Liver (tissue), 8 donors: ENCODE measurements at regions not wholly inside any gene's neighbourhood (a gene's known extent, or its start where the extent isn't known, plus 50 kb on each side); places are given as distances from the start of the nearest gene placed in this dataset.

Source experiments
- DNase-seq: peaks from one replicate; pipeline ENCODE4 v3.0.0-alpha.2; 2017; ENCODE audit warnings: low spot score
- H3K27ac ChIP-seq, 2 donors: one replicate each; pipeline ENCODE4 v1.7.0; 2013; ENCODE audit warnings: inconsistent platforms in 2 of 2, low read length in 2 of 2, control low read depth in 1 of 2, low read depth in 1 of 2, mild to moderate bottlenecking in 1 of 2
- H3K27me3 ChIP-seq, 4 donors: one replicate each; pipeline versions ENCODE4 v1.6.1 to v1.7.0; 2013; ENCODE audit warnings: low read length in 3 of 4, inconsistent platforms in 1 of 4, mild to moderate bottlenecking in 1 of 4, moderate library complexity in 1 of 4; ENCODE audit not compliant: control insufficient read depth in 4 of 4, insufficient read depth in 4 of 4
- H3K36me3 ChIP-seq, 4 donors: one replicate each; pipeline versions ENCODE4 v1.6.1 to v1.7.0; 2013; ENCODE audit warnings: low read length in 3 of 4, mild to moderate bottlenecking in 3 of 4, low read depth in 1 of 4, moderate library complexity in 1 of 4; ENCODE audit not compliant: control insufficient read depth in 4 of 4, insufficient read depth in 3 of 4
- H3K4me1 ChIP-seq, 4 donors: one replicate each; pipeline versions ENCODE4 v1.6.1 to v1.7.0; 2013; ENCODE audit warnings: low read length in 3 of 4, mild to moderate bottlenecking in 3 of 4, moderate library complexity in 1 of 4; ENCODE audit not compliant: control insufficient read depth in 4 of 4, insufficient read depth in 4 of 4
- H3K4me3 ChIP-seq, 3 donors: one replicate each; pipeline versions ENCODE4 v1.6.1 to v1.7.0; 2013; ENCODE audit warnings: low read length in 3 of 3, control low read depth in 1 of 3, low read depth in 1 of 3, mild to moderate bottlenecking in 1 of 3
- H3K9ac ChIP-seq, 2 donors: one replicate each; pipeline ENCODE4 v1.7.0; 2013; ENCODE audit warnings: low read length in 2 of 2, mild to moderate bottlenecking in 2 of 2, moderate library complexity in 2 of 2, control low read depth in 1 of 2, low read depth in 1 of 2
- H3K9me3 ChIP-seq, 4 donors: one replicate each; pipeline versions ENCODE4 v1.6.1 to v1.7.0; 2013; ENCODE audit warnings: low read length in 3 of 4; ENCODE audit not compliant: control insufficient read depth in 4 of 4
- EGR1 ChIP-seq, 2 donors: IDR thresholded peaks; 2 replicates each; pipeline ENCODE4 v1.6.1; 2016 to 2018; ENCODE audit warnings: antibody characterized with exemption in 2 of 2, low read depth in 2 of 2
- FOXA1 ChIP-seq: IDR thresholded peaks from 2 replicates; pipeline ENCODE4 v1.6.1; 2016; ENCODE audit warnings: antibody characterized with exemption
- FOXA2 ChIP-seq: IDR thresholded peaks from 2 replicates; pipeline ENCODE4 v1.6.1; 2016; ENCODE audit warnings: antibody characterized with exemption
- GABPA ChIP-seq, 2 donors: IDR thresholded peaks in 1 of 2; conservative IDR thresholded peaks in 1 of 2; 2 replicates each; pipeline ENCODE4 v1.6.1; 2016; ENCODE audit warnings: antibody characterized with exemption in 2 of 2, mild to moderate bottlenecking in 1 of 2, moderate library complexity in 1 of 2
- HNF4A ChIP-seq, 2 donors: conservative IDR thresholded peaks; 2 replicates each; pipeline ENCODE4 v1.6.1; 2016; ENCODE audit warnings: antibody characterized with exemption in 2 of 2, mild to moderate bottlenecking in 2 of 2
- HNF4G ChIP-seq: IDR thresholded peaks from 2 replicates; pipeline ENCODE4 v1.6.1; 2016; ENCODE audit warnings: antibody characterized with exemption
- JUND ChIP-seq, 2 donors: IDR thresholded peaks; 2 replicates each; pipeline ENCODE4 v1.6.1; 2016; ENCODE audit warnings: antibody characterized with exemption in 2 of 2
- NR2F2 ChIP-seq: IDR thresholded peaks from 2 replicates; pipeline ENCODE4 v1.6.1; 2016; ENCODE audit warnings: antibody characterized with exemption
- RAD21 ChIP-seq, 2 donors: IDR thresholded peaks; 2 replicates each; pipeline ENCODE4 v1.6.1; 2016; ENCODE audit warnings: antibody characterized with exemption in 2 of 2, mild to moderate bottlenecking in 2 of 2
- RXRA ChIP-seq, 2 donors: IDR thresholded peaks; 2 replicates each; pipeline ENCODE4 v1.6.1; 2017 to 2018; ENCODE audit warnings: antibody characterized with exemption in 2 of 2, mild to moderate bottlenecking in 1 of 2
- SP1 ChIP-seq: IDR thresholded peaks from 2 replicates; pipeline ENCODE4 v1.6.1; 2018; ENCODE audit warnings: antibody characterized with exemption, mild to moderate bottlenecking
- TAF1 ChIP-seq: conservative IDR thresholded peaks from 2 replicates; pipeline ENCODE4 v1.6.1; 2016; ENCODE audit warnings: antibody characterized with exemption, mild to moderate bottlenecking
- YY1 ChIP-seq: IDR thresholded peaks from 2 replicates; pipeline ENCODE4 v1.6.1; 2016; ENCODE audit warnings: antibody characterized with exemption, mild to moderate bottlenecking
- WGBS: extraction: QIAGEN DNeasy Blood & Tissue Kit; methylation state at CpG from one replicate; pipeline ENCODE4 v1.1.7; 2013; 5-methylcytosine and 5-hydroxymethylcytosine counted together
- TF ChIP-seq, protein P1 (sequence below): IDR thresholded peaks from 2 replicates; pipeline ENCODE4 v1.6.1; 2016; ENCODE audit warnings: antibody characterized with exemption, mild to moderate bottlenecking
- TF ChIP-seq, protein P2 (sequence below): IDR thresholded peaks from 2 replicates; pipeline ENCODE4 v1.6.1; 2016; ENCODE audit warnings: antibody characterized with exemption
- TF ChIP-seq, protein P3 (sequence below): IDR thresholded peaks from 2 replicates; pipeline ENCODE4 v1.6.1; 2016; ENCODE audit warnings: antibody characterized with exemption
- TF ChIP-seq, protein P4 (sequence below): IDR thresholded peaks from 2 replicates; pipeline ENCODE4 v1.6.1; 2016; ENCODE audit warnings: antibody characterized with exemption
- TF ChIP-seq, protein P5 (sequence below): fragments of 150-350 bp; IDR thresholded peaks from 2 replicates; pipeline ENCODE4 v1.5.1; 2017; ENCODE audit warnings: improper control_type of control experiment, low read depth, low read length; ENCODE audit not compliant: missing input control
- donor health status: healthy.
- donor health status: healthy.
- donor health status: healthy.
- donor health status: healthy.
- donor health status: healthy.

DNA sequence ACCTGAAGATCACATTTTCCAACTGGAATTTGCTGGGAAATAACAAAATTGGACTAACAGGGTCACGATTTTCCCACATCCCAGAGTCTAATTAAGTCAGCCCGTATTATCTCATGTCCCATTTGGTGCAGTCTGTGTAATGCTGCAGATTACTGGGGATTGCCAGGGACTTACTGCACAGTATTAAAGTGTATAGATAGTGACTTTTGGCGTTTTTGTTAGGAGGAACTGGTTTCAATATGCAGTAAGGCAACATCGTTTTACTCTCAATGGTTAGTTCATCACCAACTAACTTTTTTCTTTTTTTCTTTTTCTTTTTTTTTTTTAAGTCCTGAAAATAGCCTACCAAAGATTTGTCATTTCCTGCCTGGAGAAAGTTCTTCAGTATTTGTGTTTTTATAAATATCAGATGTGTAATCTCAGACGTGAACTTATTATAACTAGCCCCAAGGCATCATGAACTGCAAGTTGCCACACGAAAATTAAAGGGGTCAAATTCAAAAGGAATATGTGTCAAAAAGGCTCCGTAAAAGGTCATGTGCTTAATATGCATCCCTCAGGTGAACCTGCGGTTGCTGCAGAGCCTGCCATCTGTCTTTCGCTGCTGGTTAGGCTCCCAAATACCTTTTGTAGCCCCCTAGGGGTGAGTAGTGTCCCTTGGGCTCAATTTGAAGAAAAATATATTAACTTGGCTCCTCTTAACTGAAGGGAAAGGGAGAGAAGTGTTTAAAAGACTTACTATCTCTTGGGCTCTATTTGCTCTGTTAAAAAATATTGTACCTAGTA lies 176.7 kb upstream of the ADAMTSL1 start:
- no peak for DNase-seq
- no peaks in the 10 kb centered on the region for H3K4me1 ChIP-seq
- H3K27ac ChIP-seq, result no peak overlapping the region
- 55% methylated on average over 9 of the region's 9 CpGs for WGBS
- TF ChIP-seq EGR1 (IDR thresholded peaks at IDR 0.05; ENCODE audit: low read depth in 2 of 2), result no peak
- TF ChIP-seq YY1, result no peak
- no peak for TF ChIP-seq HNF4G
- TF ChIP-seq JUND (IDR thresholded peaks at IDR 0.05), result no peak
- TF ChIP-seq, protein P1, sequence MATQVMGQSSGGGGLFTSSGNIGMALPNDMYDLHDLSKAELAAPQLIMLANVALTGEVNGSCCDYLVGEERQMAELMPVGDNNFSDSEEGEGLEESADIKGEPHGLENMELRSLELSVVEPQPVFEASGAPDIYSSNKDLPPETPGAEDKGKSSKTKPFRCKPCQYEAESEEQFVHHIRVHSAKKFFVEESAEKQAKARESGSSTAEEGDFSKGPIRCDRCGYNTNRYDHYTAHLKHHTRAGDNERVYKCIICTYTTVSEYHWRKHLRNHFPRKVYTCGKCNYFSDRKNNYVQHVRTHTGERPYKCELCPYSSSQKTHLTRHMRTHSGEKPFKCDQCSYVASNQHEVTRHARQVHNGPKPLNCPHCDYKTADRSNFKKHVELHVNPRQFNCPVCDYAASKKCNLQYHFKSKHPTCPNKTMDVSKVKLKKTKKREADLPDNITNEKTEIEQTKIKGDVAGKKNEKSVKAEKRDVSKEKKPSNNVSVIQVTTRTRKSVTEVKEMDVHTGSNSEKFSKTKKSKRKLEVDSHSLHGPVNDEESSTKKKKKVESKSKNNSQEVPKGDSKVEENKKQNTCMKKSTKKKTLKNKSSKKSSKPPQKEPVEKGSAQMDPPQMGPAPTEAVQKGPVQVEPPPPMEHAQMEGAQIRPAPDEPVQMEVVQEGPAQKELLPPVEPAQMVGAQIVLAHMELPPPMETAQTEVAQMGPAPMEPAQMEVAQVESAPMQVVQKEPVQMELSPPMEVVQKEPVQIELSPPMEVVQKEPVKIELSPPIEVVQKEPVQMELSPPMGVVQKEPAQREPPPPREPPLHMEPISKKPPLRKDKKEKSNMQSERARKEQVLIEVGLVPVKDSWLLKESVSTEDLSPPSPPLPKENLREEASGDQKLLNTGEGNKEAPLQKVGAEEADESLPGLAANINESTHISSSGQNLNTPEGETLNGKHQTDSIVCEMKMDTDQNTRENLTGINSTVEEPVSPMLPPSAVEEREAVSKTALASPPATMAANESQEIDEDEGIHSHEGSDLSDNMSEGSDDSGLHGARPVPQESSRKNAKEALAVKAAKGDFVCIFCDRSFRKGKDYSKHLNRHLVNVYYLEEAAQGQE, result no peak
- no peak for TF ChIP-seq FOXA1
- TF ChIP-seq NR2F2, result no peak
- TF ChIP-seq, protein P2, sequence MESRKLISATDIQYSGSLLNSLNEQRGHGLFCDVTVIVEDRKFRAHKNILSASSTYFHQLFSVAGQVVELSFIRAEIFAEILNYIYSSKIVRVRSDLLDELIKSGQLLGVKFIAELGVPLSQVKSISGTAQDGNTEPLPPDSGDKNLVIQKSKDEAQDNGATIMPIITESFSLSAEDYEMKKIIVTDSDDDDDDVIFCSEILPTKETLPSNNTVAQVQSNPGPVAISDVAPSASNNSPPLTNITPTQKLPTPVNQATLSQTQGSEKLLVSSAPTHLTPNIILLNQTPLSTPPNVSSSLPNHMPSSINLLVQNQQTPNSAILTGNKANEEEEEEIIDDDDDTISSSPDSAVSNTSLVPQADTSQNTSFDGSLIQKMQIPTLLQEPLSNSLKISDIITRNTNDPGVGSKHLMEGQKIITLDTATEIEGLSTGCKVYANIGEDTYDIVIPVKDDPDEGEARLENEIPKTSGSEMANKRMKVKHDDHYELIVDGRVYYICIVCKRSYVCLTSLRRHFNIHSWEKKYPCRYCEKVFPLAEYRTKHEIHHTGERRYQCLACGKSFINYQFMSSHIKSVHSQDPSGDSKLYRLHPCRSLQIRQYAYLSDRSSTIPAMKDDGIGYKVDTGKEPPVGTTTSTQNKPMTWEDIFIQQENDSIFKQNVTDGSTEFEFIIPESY, result no peak
- TF ChIP-seq, protein P3, sequence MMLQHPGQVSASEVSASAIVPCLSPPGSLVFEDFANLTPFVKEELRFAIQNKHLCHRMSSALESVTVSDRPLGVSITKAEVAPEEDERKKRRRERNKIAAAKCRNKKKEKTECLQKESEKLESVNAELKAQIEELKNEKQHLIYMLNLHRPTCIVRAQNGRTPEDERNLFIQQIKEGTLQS, result no peak
- no peak for TF ChIP-seq FOXA2
- no peak for TF ChIP-seq GABPA (IDR thresholded peaks at IDR 0.05 in 1 of 2, conservative IDR thresholded peaks at IDR 0.05 in 1 of 2)
- TF ChIP-seq, protein P4, sequence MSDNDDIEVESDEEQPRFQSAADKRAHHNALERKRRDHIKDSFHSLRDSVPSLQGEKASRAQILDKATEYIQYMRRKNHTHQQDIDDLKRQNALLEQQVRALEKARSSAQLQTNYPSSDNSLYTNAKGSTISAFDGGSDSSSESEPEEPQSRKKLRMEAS, result no peak
- TF ChIP-seq SP1, result no peak
- TF ChIP-seq, protein P5, sequence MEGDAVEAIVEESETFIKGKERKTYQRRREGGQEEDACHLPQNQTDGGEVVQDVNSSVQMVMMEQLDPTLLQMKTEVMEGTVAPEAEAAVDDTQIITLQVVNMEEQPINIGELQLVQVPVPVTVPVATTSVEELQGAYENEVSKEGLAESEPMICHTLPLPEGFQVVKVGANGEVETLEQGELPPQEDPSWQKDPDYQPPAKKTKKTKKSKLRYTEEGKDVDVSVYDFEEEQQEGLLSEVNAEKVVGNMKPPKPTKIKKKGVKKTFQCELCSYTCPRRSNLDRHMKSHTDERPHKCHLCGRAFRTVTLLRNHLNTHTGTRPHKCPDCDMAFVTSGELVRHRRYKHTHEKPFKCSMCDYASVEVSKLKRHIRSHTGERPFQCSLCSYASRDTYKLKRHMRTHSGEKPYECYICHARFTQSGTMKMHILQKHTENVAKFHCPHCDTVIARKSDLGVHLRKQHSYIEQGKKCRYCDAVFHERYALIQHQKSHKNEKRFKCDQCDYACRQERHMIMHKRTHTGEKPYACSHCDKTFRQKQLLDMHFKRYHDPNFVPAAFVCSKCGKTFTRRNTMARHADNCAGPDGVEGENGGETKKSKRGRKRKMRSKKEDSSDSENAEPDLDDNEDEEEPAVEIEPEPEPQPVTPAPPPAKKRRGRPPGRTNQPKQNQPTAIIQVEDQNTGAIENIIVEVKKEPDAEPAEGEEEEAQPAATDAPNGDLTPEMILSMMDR, result no peak
- no peak for TF ChIP-seq HNF4A (conservative IDR thresholded peaks at IDR 0.05)
- TF ChIP-seq TAF1, result no peak
- TF ChIP-seq RAD21 (IDR thresholded peaks at IDR 0.05), result no peak
- TF ChIP-seq RXRA (IDR thresholded peaks at IDR 0.05), result no peak
- H3K4me3 ChIP-seq, result no peak overlapping the region
- no peaks in the 10 kb centered on the region for H3K36me3 ChIP-seq
- no peaks in the 10 kb centered on the region for H3K27me3 ChIP-seq
- no peaks in the 10 kb centered on the region for H3K9me3 ChIP-seq
- no peak overlapping the region for H3K9ac ChIP-seq
